H9 (cell line): ENCODE measurements at regions not wholly inside any gene's neighbourhood (a gene's known extent, or its start where the extent isn't known, plus 50 kb on each side); places are given as distances from the start of the nearest gene placed in this dataset.

Source experiments
- DNase-seq: peaks from one replicate; pipeline ENCODE4 v3.0.0-alpha.2; 2017
- H2AFZ ChIP-seq: one replicate; pipeline ENCODE4 v1.6.1; 2013; ENCODE audit warnings: mild to moderate bottlenecking, low read length, control low read depth, moderate library complexity
- H2AK5ac ChIP-seq: 2 replicates; pipeline ENCODE4 v1.6.1; 2013; ENCODE audit warnings: low read length, control low read depth, mixed read lengths; ENCODE audit not compliant: insufficient read length
- H2BK120ac ChIP-seq: one replicate; pipeline ENCODE4 v1.6.1; 2013; ENCODE audit warnings: low read depth, mild to moderate bottlenecking, low read length, control low read depth, inconsistent platforms; ENCODE audit not compliant: poor library complexity, severe bottlenecking
- H2BK12ac ChIP-seq: 2 replicates; pipeline ENCODE4 v1.6.1; 2013; ENCODE audit warnings: low read length, control low read depth, mixed read lengths, low read depth; ENCODE audit not compliant: insufficient read length
- H2BK15ac ChIP-seq: 2 replicates; pipeline ENCODE4 v1.6.1; 2013; ENCODE audit warnings: low read depth, low read length, control low read depth
- H2BK20ac ChIP-seq: one replicate; pipeline ENCODE4 v1.6.1; 2013; ENCODE audit warnings: low read depth, mild to moderate bottlenecking, low read length, control low read depth, inconsistent platforms; ENCODE audit not compliant: poor library complexity, severe bottlenecking
- H2BK5ac ChIP-seq: 2 replicates; pipeline ENCODE4 v1.6.1; 2013; ENCODE audit warnings: low read length, control low read depth, mixed read lengths; ENCODE audit not compliant: insufficient read length
- H3K14ac ChIP-seq: 2 replicates; pipeline ENCODE4 v1.6.1; 2013; ENCODE audit warnings: low read length, control low read depth; ENCODE audit not compliant: insufficient read depth
- H3K18ac ChIP-seq: 2 replicates; pipeline ENCODE4 v1.6.1; 2013; ENCODE audit warnings: low read depth, mild to moderate bottlenecking, mixed read lengths, low read length, control low read depth; ENCODE audit not compliant: insufficient read length
- H3K23ac ChIP-seq: 2 replicates; pipeline ENCODE4 v1.6.1; 2013; ENCODE audit warnings: low read length, control low read depth, mixed read lengths, low read depth; ENCODE audit not compliant: insufficient read length
- H3K23me2 ChIP-seq: 2 replicates; pipeline ENCODE4 v1.6.1; 2013; ENCODE audit warnings: low read depth, mild to moderate bottlenecking, mixed read lengths, low read length, control low read depth; ENCODE audit not compliant: insufficient read length, poor library complexity, severe bottlenecking
- H3K27ac ChIP-seq: 2 replicates; pipeline ENCODE4 v1.5.1; 2013; ENCODE audit warnings: low read length, control low read depth, mixed read lengths, low read depth; ENCODE audit not compliant: insufficient read length
- H3K27me3 ChIP-seq: 2 replicates; pipeline ENCODE4 v1.6.1; 2013; ENCODE audit warnings: low read length, control low read depth, inconsistent platforms; ENCODE audit not compliant: insufficient read depth
- H3K4ac ChIP-seq: 2 replicates; pipeline ENCODE4 v1.6.1; 2013; ENCODE audit warnings: low read depth, mild to moderate bottlenecking, control low read depth, inconsistent platforms, low read length, moderate library complexity
- H3K4me1 ChIP-seq: 2 replicates; pipeline ENCODE4 v1.6.1; 2013; ENCODE audit warnings: low read length, control low read depth, inconsistent platforms; ENCODE audit not compliant: insufficient read depth
- H3K4me2 ChIP-seq: 2 replicates; pipeline ENCODE4 v1.6.1; 2013; ENCODE audit warnings: low read length, control low read depth, mixed read lengths; ENCODE audit not compliant: insufficient read length, insufficient read depth
- H3K56ac ChIP-seq: 2 replicates; pipeline ENCODE4 v1.6.1; 2013; ENCODE audit warnings: low read depth, mild to moderate bottlenecking, mixed read lengths, low read length, control low read depth; ENCODE audit not compliant: insufficient read length
- H3K79me1 ChIP-seq: 2 replicates; pipeline ENCODE4 v1.6.1; 2013; ENCODE audit warnings: low read depth, mild to moderate bottlenecking, moderate library complexity, low read length, control low read depth, inconsistent platforms; ENCODE audit not compliant: insufficient read depth, poor library complexity, severe bottlenecking
- H3K79me2 ChIP-seq: 2 replicates; pipeline ENCODE4 v1.6.1; 2013; ENCODE audit warnings: low read length, control low read depth, inconsistent platforms; ENCODE audit not compliant: insufficient read depth
- H3K9ac ChIP-seq: 2 replicates; pipeline ENCODE4 v1.6.1; 2013; ENCODE audit warnings: low read length, control low read depth, mixed read lengths; ENCODE audit not compliant: insufficient read length; ENCODE audit errors: extremely low read depth
- H3K9me3 ChIP-seq: one replicate; pipeline ENCODE4 v1.6.1; 2013; ENCODE audit warnings: low read depth, low read length, inconsistent platforms; ENCODE audit not compliant: control insufficient read depth
- H3T11ph ChIP-seq: one replicate; pipeline ENCODE4 v1.6.1; 2013; ENCODE audit warnings: mild to moderate bottlenecking, low read length, control low read depth, inconsistent platforms
- H4K20me1 ChIP-seq: one replicate; pipeline ENCODE4 v1.6.1; 2013; ENCODE audit not compliant: control insufficient read depth, insufficient read length, insufficient read depth
- H4K5ac ChIP-seq: 2 replicates; pipeline ENCODE4 v1.6.1; 2013; ENCODE audit warnings: low read depth, mild to moderate bottlenecking, mixed read lengths, low read length, control low read depth; ENCODE audit not compliant: insufficient read length
- H4K8ac ChIP-seq: replicated peaks from 2 replicates; pipeline ENCODE4 v1.6.1; 2013; ENCODE audit warnings: low read length, control low read depth, mixed read lengths, low read depth; ENCODE audit not compliant: insufficient read length
- H4K91ac ChIP-seq: 2 replicates; pipeline ENCODE4 v1.6.1; 2013; ENCODE audit warnings: low read depth, mild to moderate bottlenecking, moderate library complexity, mixed read lengths, low read length, control low read depth; ENCODE audit not compliant: insufficient read length
- H3K27ac Mint-ChIP-seq, 3 experiments: 2 replicates in 2 of 3; 3 replicates in 1 of 3; pipeline ENCODE4 v1.8.0; 2020 to 2021; ENCODE audit warnings: mixed read lengths in 3 of 3, mild to moderate bottlenecking in 1 of 3, moderate library complexity in 1 of 3
- H3K27me3 Mint-ChIP-seq: 2 replicates; pipeline ENCODE4 v1.8.0; 2021; ENCODE audit warnings: low read depth, mild to moderate bottlenecking, moderate library complexity, mixed read lengths
- H3K36me3 Mint-ChIP-seq, 3 experiments: 2 replicates in 2 of 3; 3 replicates in 1 of 3; pipeline ENCODE4 v1.8.0; 2020 to 2021; ENCODE audit warnings: low read depth in 3 of 3, mixed read lengths in 3 of 3; ENCODE audit not compliant: insufficient read depth in 1 of 3
- H3K4me1 Mint-ChIP-seq, 2 experiments: 2 replicates each; pipeline ENCODE4 v1.8.0; 2020; ENCODE audit warnings: mixed read lengths in 2 of 2
- H3K4me3 Mint-ChIP-seq, 2 experiments: 2 replicates in 1 of 2; 3 replicates in 1 of 2; pipeline ENCODE4 v1.8.0; 2020 to 2021; ENCODE audit warnings: mild to moderate bottlenecking in 2 of 2, mixed read lengths in 2 of 2, moderate library complexity in 1 of 2
- H3K9me3 Mint-ChIP-seq, 2 experiments: 2 replicates in 1 of 2; 3 replicates in 1 of 2; pipeline ENCODE4 v1.8.0; 2020; ENCODE audit warnings: mild to moderate bottlenecking in 2 of 2, mixed read lengths in 2 of 2, moderate library complexity in 1 of 2
- TF ChIP-seq, protein P1 (sequence below): fragments of 200-600 bp; sonication (generic); conservative IDR thresholded peaks from 3 replicates; pipeline ENCODE4 v1.8.0; 2021; ENCODE audit warnings: antibody characterized with exemption, mild to moderate bottlenecking

DNA sequence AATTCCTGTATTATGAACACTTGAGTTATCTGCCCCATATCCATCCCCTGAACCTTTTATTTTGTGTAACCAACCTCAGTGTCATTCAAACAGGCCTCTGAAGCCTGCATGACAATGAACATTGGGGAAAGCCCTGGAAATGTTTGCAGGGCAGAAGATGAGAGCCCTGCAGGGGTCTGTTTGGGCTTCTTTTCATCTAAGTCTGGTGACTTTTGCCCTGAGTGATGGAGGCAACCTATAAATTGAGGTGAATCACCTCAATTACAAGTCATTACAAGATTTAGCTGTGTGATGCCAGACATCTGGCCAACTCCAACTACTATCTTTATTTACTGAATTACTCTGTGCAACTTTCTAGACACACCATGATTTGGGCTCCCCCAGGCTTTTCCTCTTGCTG lies 189.2 kb downstream of the MAF start:
- Histone ChIP-seq H3K27ac (no peak overlapping the region), H3K23ac (no peak overlapping the region), H4K20me1 (no peaks in the 10 kb centered on the region), H4K91ac (no peak overlapping the region), H3K18ac (no peak overlapping the region), H2BK12ac (no peak overlapping the region), H3K27me3 (no peaks in the 10 kb centered on the region), H2AFZ (no peak overlapping the region), H3K4me2 (no peak overlapping the region), H4K8ac (no peak overlapping the region), H2BK20ac (no peak overlapping the region), H3K14ac (no peak overlapping the region), H3K79me2 (no peaks in the 10 kb centered on the region), H3T11ph (no peak overlapping the region), H3K4me1 (peaks cover 8% of the 10 kb centered on the region; the same call in 1 of the 2 replicates), H3K79me1 (no peaks in the 10 kb centered on the region), H3K9ac (no peak overlapping the region), H3K23me2 (no peaks in the 10 kb centered on the region), H3K9me3 (no peaks in the 10 kb centered on the region), H3K56ac (no peak overlapping the region), H2BK15ac (no peak overlapping the region), H2AK5ac (no peak overlapping the region), H2BK5ac (no peak overlapping the region), H3K4ac (no peak overlapping the region), H4K5ac (no peak overlapping the region), H2BK120ac (no peak overlapping the region)
- no peak for DNase-seq
- Mint-ChIP-seq H3K36me3 (peaks cover under 1% of the 10 kb centered on the region in 3 experiments; a peak in 4 of 7 replicates), H3K9me3 (no peaks in the 10 kb centered on the region; a peak in 1 of 5 replicates), H3K27ac (no peak overlapping the region), H3K4me3 (no peak overlapping the region), H3K4me1 (peaks cover 42% of the 10 kb centered on the region in 2 experiments), H3K27me3 (peaks cover 4% of the 10 kb centered on the region; the same call in 1 of the 2 replicates)
- TF ChIP-seq, protein P1, sequence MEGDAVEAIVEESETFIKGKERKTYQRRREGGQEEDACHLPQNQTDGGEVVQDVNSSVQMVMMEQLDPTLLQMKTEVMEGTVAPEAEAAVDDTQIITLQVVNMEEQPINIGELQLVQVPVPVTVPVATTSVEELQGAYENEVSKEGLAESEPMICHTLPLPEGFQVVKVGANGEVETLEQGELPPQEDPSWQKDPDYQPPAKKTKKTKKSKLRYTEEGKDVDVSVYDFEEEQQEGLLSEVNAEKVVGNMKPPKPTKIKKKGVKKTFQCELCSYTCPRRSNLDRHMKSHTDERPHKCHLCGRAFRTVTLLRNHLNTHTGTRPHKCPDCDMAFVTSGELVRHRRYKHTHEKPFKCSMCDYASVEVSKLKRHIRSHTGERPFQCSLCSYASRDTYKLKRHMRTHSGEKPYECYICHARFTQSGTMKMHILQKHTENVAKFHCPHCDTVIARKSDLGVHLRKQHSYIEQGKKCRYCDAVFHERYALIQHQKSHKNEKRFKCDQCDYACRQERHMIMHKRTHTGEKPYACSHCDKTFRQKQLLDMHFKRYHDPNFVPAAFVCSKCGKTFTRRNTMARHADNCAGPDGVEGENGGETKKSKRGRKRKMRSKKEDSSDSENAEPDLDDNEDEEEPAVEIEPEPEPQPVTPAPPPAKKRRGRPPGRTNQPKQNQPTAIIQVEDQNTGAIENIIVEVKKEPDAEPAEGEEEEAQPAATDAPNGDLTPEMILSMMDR: no peak
